Endodermal cell (in vitro differentiated cells): ENCODE measurements at regions not wholly inside any gene's neighbourhood (a gene's known extent, or its start where the extent isn't known, plus 50 kb on each side); places are given as distances from the start of the nearest gene placed in this dataset.

ENCODE experiments used
- DNase-seq: peaks from one replicate; pipeline ENCODE4 v3.0.0-alpha.2; 2017
- H3K27ac ChIP-seq: 2 replicates; pipeline ENCODE4 v1.5.1; 2013; ENCODE audit warnings: mild to moderate bottlenecking, low read depth, low read length, moderate library complexity
- H3K27me3 ChIP-seq: 2 replicates; pipeline ENCODE4 v1.6.1; 2013; ENCODE audit warnings: mild to moderate bottlenecking, low read length, moderate library complexity; ENCODE audit not compliant: insufficient read depth, control insufficient read depth, poor library complexity, severe bottlenecking
- H3K36me3 ChIP-seq: 2 replicates; pipeline ENCODE4 v1.7.0; 2013; ENCODE audit warnings: mild to moderate bottlenecking, low read length, moderate library complexity; ENCODE audit not compliant: control insufficient read depth, insufficient read depth
- H3K4me1 ChIP-seq: one replicate; pipeline ENCODE4 v1.7.0; 2013; ENCODE audit warnings: low read length; ENCODE audit not compliant: control insufficient read depth, insufficient read depth
- H3K4me3 ChIP-seq: 2 replicates; pipeline ENCODE4 v1.5.1; 2013; ENCODE audit warnings: mild to moderate bottlenecking, low read length, moderate library complexity
- H3K9ac ChIP-seq: 2 replicates; pipeline ENCODE4 v1.6.1; 2013; ENCODE audit warnings: mild to moderate bottlenecking, low read length, moderate library complexity; ENCODE audit not compliant: poor library complexity, severe bottlenecking; ENCODE audit errors: extremely low read depth
- H3K9me3 ChIP-seq: 2 replicates; pipeline ENCODE4 v1.6.1; 2013; ENCODE audit warnings: mild to moderate bottlenecking, low read length, moderate library complexity; ENCODE audit not compliant: control insufficient read depth
- H3K27ac Mint-ChIP-seq: 2 replicates; pipeline ENCODE4 v1.8.0; 2020; ENCODE audit warnings: mixed read lengths
- H3K27me3 Mint-ChIP-seq: 2 replicates; pipeline ENCODE4 v1.8.0; 2021; ENCODE audit warnings: mild to moderate bottlenecking, mixed read lengths; ENCODE audit not compliant: insufficient read depth
- H3K36me3 Mint-ChIP-seq: 2 replicates; pipeline ENCODE4 v1.8.0; 2020; ENCODE audit warnings: low read depth, mixed read lengths
- H3K4me1 Mint-ChIP-seq: 2 replicates; pipeline ENCODE4 v1.8.0; 2020; ENCODE audit warnings: mixed read lengths
- H3K4me3 Mint-ChIP-seq: 2 replicates; pipeline ENCODE4 v1.8.0; 2020; ENCODE audit warnings: mild to moderate bottlenecking, moderate library complexity, mixed read lengths
- H3K9me3 Mint-ChIP-seq: 2 replicates; pipeline ENCODE4 v1.8.0; 2020; ENCODE audit warnings: mild to moderate bottlenecking, mixed read lengths
- CTCF ChIP-seq: fragments of 200-600 bp; sonication (generic); conservative IDR thresholded peaks from 2 replicates; pipeline ENCODE4 v1.5.0; 2021; ENCODE audit warnings: antibody characterized with exemption, mild to moderate bottlenecking
- WGBS, 2 experiments: methylation state at CpG; one replicate each; pipeline versions ENCODE4 v1.1.5 to v1.1.7; 2013; ENCODE audit warnings: missing lambda C conversion rate in 2 of 2, mixed read lengths in 1 of 2; ENCODE audit not compliant: insufficient coverage in 1 of 2, insufficient read length in 1 of 2; 5-methylcytosine and 5-hydroxymethylcytosine counted together

- Histone ChIP-seq H3K9me3 (no peaks in the 10 kb centered on the region), H3K4me1 (no peaks in the 10 kb centered on the region), H3K27me3 (no peaks in the 10 kb centered on the region), H3K27ac (no peak overlapping the region), H3K9ac (no peak overlapping the region), H3K36me3 (no peaks in the 10 kb centered on the region), H3K4me3 (no peak overlapping the region)
- Mint-ChIP-seq H3K9me3 (peaks cover 2% of the 10 kb centered on the region), H3K27ac (no peak overlapping the region), H3K27me3 (peaks cover under 1% of the 10 kb centered on the region), H3K36me3 (no peaks in the 10 kb centered on the region), H3K4me1 (no peaks in the 10 kb centered on the region), H3K4me3 (no peak overlapping the region)
- no peak for TF ChIP-seq CTCF
- DNase-seq, result no peak
These were observed 232.5 kb upstream of the CTAGE1 start for GRCh38 chr18:22650247-22650646.

- Histone ChIP-seq H3K9ac (no peak overlapping the region), H3K27me3 (no peaks in the 10 kb centered on the region), H3K4me3 (no peak overlapping the region), H3K9me3 (peaks cover 24% of the 10 kb centered on the region), H3K27ac (no peak overlapping the region), H3K36me3 (no peaks in the 10 kb centered on the region), H3K4me1 (no peaks in the 10 kb centered on the region)
- Mint-ChIP-seq H3K4me3 (no peak overlapping the region), H3K27me3 (peaks cover 4% of the 10 kb centered on the region), H3K36me3 (no peaks in the 10 kb centered on the region), H3K27ac (no peak overlapping the region), H3K4me1 (no peaks in the 10 kb centered on the region), H3K9me3 (peaks cover 27% of the 10 kb centered on the region)
- WGBS, 2 experiments, result no CpG with 5 or more reads among the region's 1 CpG
- no peak for TF ChIP-seq CTCF
- no peak for DNase-seq
These were observed 239.9 kb upstream of the CTAGE1 start for GRCh38 chr18:22657619-22658018.

GRCh38 chr18:22658318-22658717 lies 240.6 kb upstream of the CTAGE1 start:
- WGBS, 2 experiments, result 75 to 91% methylated on average over 2 of the region's 2 CpGs
- no peak overlapping the region for H3K9ac ChIP-seq
- TF ChIP-seq CTCF, result no peak
- Mint-ChIP-seq H3K4me1 (no peaks in the 10 kb centered on the region), H3K27ac (no peak overlapping the region), H3K27me3 (peaks cover 4% of the 10 kb centered on the region), H3K4me3 (no peak overlapping the region), H3K36me3 (no peaks in the 10 kb centered on the region), H3K9me3 (peaks cover 32% of the 10 kb centered on the region)
- no peaks in the 10 kb centered on the region for H3K36me3 ChIP-seq
- no peaks in the 10 kb centered on the region for H3K4me1 ChIP-seq
- DNase-seq, result no peak
- no peak overlapping the region for H3K4me3 ChIP-seq
- peaks cover 31% of the 10 kb centered on the region for H3K9me3 ChIP-seq
- no peak overlapping the region for H3K27ac ChIP-seq
- H3K27me3 ChIP-seq, result no peaks in the 10 kb centered on the region
